ENCODE measurements at regions not wholly inside any gene's neighbourhood (a gene's known extent, or its start where the extent isn't known, plus 50 kb on each side); places are given as distances from the start of the nearest gene placed in this dataset.

- no peak overlapping the region for H3K4me3 ChIP-seq (ENCODE audit: low read depth, low read length)
- TF ChIP-seq, protein P1, sequence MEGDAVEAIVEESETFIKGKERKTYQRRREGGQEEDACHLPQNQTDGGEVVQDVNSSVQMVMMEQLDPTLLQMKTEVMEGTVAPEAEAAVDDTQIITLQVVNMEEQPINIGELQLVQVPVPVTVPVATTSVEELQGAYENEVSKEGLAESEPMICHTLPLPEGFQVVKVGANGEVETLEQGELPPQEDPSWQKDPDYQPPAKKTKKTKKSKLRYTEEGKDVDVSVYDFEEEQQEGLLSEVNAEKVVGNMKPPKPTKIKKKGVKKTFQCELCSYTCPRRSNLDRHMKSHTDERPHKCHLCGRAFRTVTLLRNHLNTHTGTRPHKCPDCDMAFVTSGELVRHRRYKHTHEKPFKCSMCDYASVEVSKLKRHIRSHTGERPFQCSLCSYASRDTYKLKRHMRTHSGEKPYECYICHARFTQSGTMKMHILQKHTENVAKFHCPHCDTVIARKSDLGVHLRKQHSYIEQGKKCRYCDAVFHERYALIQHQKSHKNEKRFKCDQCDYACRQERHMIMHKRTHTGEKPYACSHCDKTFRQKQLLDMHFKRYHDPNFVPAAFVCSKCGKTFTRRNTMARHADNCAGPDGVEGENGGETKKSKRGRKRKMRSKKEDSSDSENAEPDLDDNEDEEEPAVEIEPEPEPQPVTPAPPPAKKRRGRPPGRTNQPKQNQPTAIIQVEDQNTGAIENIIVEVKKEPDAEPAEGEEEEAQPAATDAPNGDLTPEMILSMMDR (IDR thresholded peaks at IDR 0.05; ENCODE audit: low read depth, low read length, missing control alignments) = no peak
- DNase-seq (ENCODE audit: low read depth) = no peak
Measured at GRCh38 chrX:4787971-4788370, 1074.5 kb upstream of the PRKX start.

- no peak overlapping the region for H3K4me3 ChIP-seq (ENCODE audit: low read depth, low read length)
- no peak for DNase-seq (ENCODE audit: low read depth)
- TF ChIP-seq, protein P1 (IDR thresholded peaks at IDR 0.05; ENCODE audit: low read depth, low read length, missing control alignments) = no peak
Measured at GRCh38 chrX:4764888-4765287, 1051.4 kb upstream of the PRKX start.

DNA sequence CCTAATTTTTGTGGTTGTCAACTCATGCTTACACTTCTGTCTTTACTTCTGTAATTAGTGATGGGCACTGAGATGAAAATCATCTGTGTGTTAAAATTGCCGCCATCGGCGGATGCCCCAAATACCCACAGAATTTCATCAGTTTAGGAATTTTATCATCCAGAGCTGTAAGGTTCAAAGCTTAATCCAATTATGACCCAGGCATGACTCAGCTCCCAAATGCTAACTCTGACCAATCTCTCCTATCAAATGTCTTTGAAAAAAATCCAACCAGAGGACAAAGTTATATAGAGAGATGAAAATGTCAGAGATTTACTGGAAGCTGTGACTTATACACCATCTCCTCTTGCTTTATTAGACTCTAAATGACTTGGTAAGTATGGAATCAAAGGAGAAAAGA is 1048.7 kb upstream of the PRKX start:
- DNase-seq (ENCODE audit: low read depth) = no peak
- TF ChIP-seq, protein P1 (IDR thresholded peaks at IDR 0.05; ENCODE audit: low read depth, low read length, missing control alignments) = no peak
- no peak overlapping the region for H3K4me3 ChIP-seq (ENCODE audit: low read depth, low read length)

DNA sequence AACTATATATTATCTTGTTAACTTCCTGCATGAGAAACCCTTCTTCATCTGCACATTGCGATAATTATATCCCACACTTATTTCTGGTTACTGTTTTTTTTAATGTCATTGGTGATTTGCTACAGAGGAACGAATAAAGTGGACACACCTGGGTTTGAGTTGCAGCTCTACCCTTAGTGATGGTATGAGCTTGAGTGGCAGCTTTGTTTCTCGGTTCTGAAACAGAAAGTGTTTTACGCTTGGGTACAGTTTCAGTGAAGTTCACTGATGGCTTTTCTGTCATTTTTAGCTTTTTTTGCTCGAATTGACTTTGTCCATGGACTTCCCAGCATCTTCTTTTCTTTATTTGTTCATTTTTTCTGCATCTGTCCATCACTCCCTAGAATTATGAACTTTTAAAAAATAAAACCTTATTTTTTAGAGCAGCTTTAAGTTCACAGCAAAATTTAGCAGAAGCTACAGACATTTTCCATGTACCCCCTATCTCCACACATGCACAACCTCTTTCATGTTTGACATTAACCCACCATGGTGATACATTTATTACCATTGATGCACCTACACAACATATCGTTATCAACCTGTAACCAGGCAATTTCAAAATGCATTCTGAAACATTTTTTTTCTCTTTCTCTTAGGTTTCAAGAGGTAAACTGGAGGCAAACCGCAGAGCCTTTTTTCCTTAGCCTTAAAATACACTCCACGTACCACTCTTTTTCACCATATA is 1041.6 kb upstream of the PRKX start:
- DNase-seq (ENCODE audit: low read depth) = no peak
- no peak overlapping the region for H3K4me3 ChIP-seq (ENCODE audit: low read depth, low read length)
- TF ChIP-seq, protein P1 (IDR thresholded peaks at IDR 0.05; ENCODE audit: low read depth, low read length, missing control alignments) = no peak

DNA sequence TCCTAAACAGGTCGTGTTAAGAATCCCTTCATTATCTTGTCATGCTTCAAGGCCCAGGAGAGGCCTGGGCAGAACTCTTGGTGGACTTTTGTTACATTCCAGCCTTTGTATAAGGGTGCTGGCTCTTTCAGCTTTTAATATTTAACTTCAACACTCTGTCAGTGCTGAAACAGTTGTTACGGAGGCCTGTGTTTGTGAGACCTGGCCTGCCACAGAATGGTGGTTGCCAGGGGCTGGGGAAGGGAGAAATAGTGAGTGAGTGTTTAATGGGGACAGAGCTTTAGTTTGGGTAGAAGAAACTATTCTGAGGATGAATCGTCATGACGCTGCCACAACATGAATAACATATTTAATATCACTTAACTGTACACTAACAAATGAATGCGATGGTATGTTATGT is 1027.6 kb upstream of the PRKX start:
- no peak for DNase-seq (ENCODE audit: low read depth)
- no peak overlapping the region for H3K4me3 ChIP-seq (ENCODE audit: low read depth, low read length)
- TF ChIP-seq, protein P1 (IDR thresholded peaks at IDR 0.05; ENCODE audit: low read depth, low read length, missing control alignments) = no peak

DNA sequence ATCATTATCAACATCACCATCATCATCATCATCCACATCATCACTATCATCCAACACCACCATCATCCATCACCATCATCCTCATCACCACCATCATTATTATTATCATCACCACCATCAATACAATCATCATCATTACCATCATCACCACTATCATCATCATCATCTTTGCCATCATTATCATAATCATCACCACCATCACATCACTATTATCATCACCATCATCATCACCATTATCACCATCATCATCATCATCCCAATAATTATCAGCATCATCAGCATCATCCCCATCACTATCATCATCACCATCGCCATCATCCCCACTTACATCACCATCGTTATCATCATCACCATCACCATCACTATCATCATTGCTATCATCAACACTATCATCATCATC is 1021.9 kb upstream of the PRKX start:
- TF ChIP-seq, protein P1 (IDR thresholded peaks at IDR 0.05; ENCODE audit: low read depth, low read length, missing control alignments) = no peak
- no peak for DNase-seq (ENCODE audit: low read depth)
- no peak overlapping the region for H3K4me3 ChIP-seq (ENCODE audit: low read depth, low read length)

All from GM12864 (cell line).